ENCODE measurements at regions not wholly inside any gene's neighbourhood (a gene's known extent, or its start where the extent isn't known, plus 50 kb on each side); places are given as distances from the start of the nearest gene placed in this dataset.
"Not testable (repeated sequence)": the region's sequence is repeated elsewhere in the genome, so short reads cannot be mapped to it uniquely, and the experiment has no call there.

DNA sequence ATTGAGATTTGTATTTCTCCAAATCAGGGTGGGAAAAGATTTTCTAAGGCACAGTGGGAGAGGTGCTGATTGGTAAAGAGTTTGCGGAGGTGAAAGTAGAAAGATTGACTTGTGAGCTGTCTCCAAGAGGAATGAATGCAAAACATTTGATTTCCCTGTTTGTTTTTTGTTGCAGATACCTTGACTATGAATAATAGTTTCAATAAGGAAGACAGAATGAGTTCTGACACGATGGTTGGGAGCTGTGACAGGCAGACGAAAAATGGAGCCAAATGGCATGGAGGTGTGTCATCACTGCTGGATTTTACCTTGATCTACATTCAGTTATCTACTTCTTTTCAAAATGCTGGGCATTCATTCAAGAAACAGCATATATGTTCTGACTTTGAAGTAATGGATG, 145.1 kb downstream of the NFKBIZ start:
- H3K36me3 Mint-ChIP-seq (ENCODE audit: insufficient read depth) = no peaks in the 10 kb centered on the region
- ATAC-seq (replicated peaks) = no peak

DNA sequence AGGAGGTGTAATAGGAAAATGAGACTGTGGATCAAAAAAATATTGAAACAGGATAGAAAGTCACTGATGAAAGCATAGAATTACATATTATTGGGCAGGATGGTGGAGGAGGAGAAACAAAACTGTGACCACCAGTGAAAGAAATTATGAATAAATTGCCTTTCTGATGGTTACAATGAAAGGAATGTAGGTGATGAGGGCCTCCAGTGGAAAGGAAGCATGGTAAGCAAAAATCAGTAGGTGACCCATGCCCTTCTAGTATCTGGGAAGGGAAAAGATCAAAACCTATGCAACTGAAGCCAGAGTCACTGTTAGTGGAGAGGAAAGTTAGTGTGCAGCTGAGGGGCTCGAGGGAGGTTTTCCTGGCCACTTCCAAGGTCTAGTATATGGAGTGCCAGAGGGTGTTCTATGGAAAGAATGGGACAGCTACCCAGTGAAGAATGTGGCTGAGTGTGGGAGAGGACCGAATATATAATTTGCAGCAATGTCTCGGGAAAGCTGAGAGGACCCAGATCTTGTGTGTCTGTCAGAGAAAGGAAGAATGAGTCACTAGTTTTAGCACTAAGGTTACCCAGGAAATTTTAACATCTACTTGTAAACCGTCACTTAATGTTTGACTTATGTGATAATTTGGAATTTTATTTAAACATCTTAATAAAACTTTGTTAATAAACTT, 146.2 kb downstream of the NFKBIZ start:
- DNase-seq = no peak
- H3K4me3 Mint-ChIP-seq = no peak overlapping the region
- H3K4me1 Mint-ChIP-seq (ENCODE audit: low read depth in 2 of 2) = no peaks in the 10 kb centered on the region

More for the DNA sequence above, 145.1 kb downstream of the NFKBIZ start:
- Mint-ChIP-seq H3K27me3 (peaks cover 4 to 16% of the 10 kb centered on the region in 2 donors), H3K4me1 (ENCODE audit: low read depth in 2 of 2) (no peaks in the 10 kb centered on the region), H3K27ac (no peak overlapping the region), H3K4me3 (no peak overlapping the region), H3K9me3 (no peaks in the 10 kb centered on the region)
- DNase-seq = no peak

DNA sequence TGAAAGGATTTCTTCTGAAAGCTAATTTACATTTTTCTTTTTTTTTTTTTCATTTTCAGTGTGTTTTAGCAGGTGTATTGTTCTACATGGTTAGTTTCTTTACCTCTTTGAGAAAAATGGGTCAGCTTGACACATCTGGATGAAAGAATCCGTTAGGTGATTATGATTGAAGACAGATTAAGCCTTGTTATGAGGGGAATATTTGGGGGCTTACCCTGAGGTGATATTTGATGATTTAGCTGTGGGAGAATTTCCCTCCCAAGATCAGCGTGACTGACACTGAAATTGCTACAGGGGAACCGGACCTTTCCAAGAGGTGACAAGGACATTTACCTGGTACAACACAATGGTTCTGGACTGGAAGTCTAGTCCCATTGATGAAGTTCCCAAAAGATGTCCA, 147.5 kb downstream of the NFKBIZ start:
- H3K36me3 Mint-ChIP-seq (ENCODE audit: insufficient read depth) = no peaks in the 10 kb centered on the region
- no peaks in the 10 kb centered on the region for H3K4me1 Mint-ChIP-seq (ENCODE audit: low read depth in 2 of 2)
- no peak overlapping the region for H3K27ac Mint-ChIP-seq
- no peak overlapping the region for H3K4me3 Mint-ChIP-seq
- no peaks in the 10 kb centered on the region for H3K9me3 Mint-ChIP-seq
- H3K27me3 Mint-ChIP-seq = peaks cover 4 to 16% of the 10 kb centered on the region in 2 donors
- ATAC-seq (replicated peaks) = no peak
- no peak for DNase-seq

More for the DNA sequence above, 146.2 kb downstream of the NFKBIZ start:
- ATAC-seq (replicated peaks) = no peak
- no peak overlapping the region for H3K27ac Mint-ChIP-seq
- H3K27me3 Mint-ChIP-seq = peaks cover 4 to 16% of the 10 kb centered on the region in 2 donors
- H3K36me3 Mint-ChIP-seq (ENCODE audit: insufficient read depth) = no peaks in the 10 kb centered on the region
- H3K9me3 Mint-ChIP-seq = no peaks in the 10 kb centered on the region

DNA sequence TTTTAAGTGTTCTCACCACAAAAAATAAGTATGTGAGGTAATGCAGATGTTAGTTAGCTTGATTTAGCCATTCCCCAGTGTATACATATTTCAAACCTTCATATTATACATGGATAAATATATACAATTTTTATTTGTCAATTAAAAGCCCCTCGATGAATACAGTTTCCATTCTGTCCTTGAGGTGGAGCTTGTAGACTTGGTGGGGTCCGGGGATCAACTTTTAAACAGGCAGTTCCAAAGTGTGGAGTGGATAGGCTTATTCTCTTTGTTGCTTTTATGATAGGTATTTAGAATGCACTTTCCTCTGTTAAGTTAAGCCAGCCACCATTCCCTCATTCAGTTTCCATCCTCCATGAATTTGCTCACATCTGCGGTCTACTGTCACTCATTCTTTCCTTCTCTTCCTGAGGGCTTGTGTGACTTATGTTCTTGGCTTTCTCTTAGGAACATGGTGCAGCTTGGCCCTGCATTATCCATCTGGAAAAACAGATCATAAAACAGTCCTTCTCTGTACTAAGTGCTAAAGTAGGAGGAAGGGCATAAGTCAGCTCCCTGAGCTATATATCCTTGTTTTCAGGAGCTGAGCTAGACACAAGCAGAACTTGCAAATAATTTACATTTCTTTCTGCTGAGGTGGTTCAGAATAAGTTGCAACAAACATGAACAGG, 149.1 kb downstream of the NFKBIZ start:
- ATAC-seq (replicated peaks) (no peak), DNase-seq (no peak)
- peaks cover 4 to 16% of the 10 kb centered on the region in 2 donors for H3K27me3 Mint-ChIP-seq
- H3K4me1 Mint-ChIP-seq (ENCODE audit: low read depth in 2 of 2) = no peaks in the 10 kb centered on the region
- no peak overlapping the region for H3K27ac Mint-ChIP-seq
- no peaks in the 10 kb centered on the region for H3K9me3 Mint-ChIP-seq
- no peaks in the 10 kb centered on the region for H3K36me3 Mint-ChIP-seq (ENCODE audit: insufficient read depth)
- H3K4me3 Mint-ChIP-seq = no peak overlapping the region

DNA sequence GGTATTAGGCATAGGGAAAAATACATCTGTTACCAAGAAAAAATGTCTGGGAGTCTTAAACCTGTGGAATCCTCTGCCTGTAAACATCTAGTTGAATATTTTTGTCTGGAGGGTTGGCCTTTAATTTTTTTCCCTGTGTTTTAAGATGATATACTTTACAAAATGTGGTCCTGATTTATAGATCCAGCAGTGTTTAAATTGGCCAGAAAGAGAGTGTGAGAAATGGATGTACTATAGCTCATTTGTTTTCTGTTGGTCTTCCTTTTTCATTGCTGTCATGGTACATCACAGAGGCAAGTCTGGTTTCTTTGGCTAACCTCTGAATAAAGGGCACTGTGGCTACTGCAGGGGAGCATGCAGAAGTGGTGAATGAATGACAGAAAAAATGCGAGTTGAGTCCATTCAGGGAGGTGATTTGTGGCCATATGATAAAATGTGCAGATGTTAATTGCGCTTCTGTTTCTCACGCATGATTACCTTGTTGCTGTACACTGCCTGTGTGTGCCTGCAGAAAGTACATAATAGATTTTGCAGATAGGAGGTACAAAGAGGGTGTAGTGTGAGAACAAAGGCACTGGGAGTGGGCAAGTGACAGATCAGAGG, 150.0 kb downstream of the NFKBIZ start:
- DNase-seq (no peak), ATAC-seq (replicated peaks) (no peak)
- Mint-ChIP-seq H3K4me1 (ENCODE audit: low read depth in 2 of 2) (no peaks in the 10 kb centered on the region), H3K9me3 (no peaks in the 10 kb centered on the region), H3K4me3 (no peak overlapping the region), H3K36me3 (ENCODE audit: insufficient read depth) (no peaks in the 10 kb centered on the region), H3K27ac (no peak overlapping the region), H3K27me3 (peaks cover 4 to 16% of the 10 kb centered on the region in 2 donors)

DNA sequence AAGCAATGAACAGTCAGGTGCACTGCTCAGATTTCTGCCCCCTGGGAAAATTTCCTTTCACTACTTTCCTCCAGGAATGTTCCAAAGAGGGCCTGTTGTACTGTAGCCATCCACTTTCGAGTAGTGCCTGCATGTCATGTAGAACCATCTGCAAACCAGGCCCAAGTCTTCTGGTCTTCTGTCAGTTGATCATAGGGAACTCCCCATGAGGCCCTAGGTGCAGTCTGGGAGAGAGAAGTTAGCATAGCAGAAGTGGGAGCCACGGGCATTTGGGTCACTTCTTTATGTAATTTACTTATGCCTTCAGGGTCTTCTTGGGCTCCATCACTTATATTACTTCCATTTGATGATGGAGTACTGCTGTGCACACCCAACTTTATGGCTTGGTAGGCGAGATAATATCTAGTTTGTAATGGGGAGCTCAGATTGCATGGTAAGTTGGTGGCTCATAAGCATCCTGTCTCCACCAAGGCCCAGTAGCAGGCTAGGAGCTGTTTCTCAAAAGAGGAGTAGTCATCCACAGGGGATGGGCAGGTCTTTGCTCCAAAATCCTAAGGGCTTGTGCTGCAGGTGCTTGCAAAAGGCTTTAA, 151.4 kb downstream of the NFKBIZ start:
- no peak for DNase-seq
- H3K27ac Mint-ChIP-seq = no peak overlapping the region
- peaks cover 4 to 16% of the 10 kb centered on the region in 2 donors for H3K27me3 Mint-ChIP-seq
- H3K36me3 Mint-ChIP-seq (ENCODE audit: insufficient read depth) = no peaks in the 10 kb centered on the region
- H3K9me3 Mint-ChIP-seq = no peaks in the 10 kb centered on the region
- H3K4me3 Mint-ChIP-seq = no peak overlapping the region
- no peaks in the 10 kb centered on the region for H3K4me1 Mint-ChIP-seq (ENCODE audit: low read depth in 2 of 2)
- no peak for ATAC-seq (replicated peaks)

DNA sequence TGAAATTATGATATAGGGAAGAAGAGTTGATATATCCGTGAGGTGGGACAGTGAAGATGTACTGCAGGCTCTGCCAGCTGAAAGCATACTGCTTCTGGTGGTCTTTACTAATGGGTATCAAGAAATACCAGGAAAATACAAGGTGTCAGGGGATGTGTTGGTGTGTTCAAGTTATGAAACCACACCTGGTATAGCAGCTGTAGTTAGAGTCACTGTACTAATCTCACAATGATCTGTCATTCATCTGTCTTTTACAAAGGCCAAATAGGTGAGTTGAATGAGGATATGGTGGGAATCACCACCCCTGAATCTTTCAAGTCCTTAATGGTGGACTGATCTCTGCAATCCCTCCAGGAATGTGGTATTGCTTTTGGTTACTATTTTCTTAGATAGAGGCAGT, 152.7 kb downstream of the NFKBIZ start:
- Mint-ChIP-seq H3K9me3 (no peaks in the 10 kb centered on the region), H3K4me1 (ENCODE audit: low read depth in 2 of 2) (no peaks in the 10 kb centered on the region), H3K4me3 (no peak overlapping the region), H3K27me3 (peaks cover 3 to 5% of the 10 kb centered on the region in 2 donors), H3K36me3 (ENCODE audit: insufficient read depth) (no peaks in the 10 kb centered on the region), H3K27ac (no peak overlapping the region)
- no peak for DNase-seq
- no peak for ATAC-seq (replicated peaks)

DNA sequence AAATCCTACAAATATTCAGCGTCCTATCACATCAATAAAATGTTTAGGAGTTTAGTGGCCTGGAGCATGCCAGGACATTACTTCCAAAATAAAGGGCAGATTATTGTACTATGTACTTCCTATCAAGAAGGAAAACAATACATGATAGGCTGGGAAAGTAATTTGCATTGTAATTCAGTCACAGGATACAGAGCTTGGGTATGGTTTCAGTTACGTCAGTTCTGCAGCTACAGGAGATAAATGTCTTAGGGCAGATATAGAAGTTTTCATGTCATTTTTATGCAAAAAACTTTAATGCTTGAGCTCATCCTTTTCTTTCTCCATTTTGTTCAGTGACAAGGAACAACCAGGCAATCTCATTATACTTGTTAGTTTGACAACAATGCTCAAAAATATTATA, 155.2 kb downstream of the NFKBIZ start:
- ATAC-seq (replicated peaks) = no peak
- no peak for DNase-seq
- H3K9me3 Mint-ChIP-seq = no peaks in the 10 kb centered on the region
- H3K27ac Mint-ChIP-seq = no peak overlapping the region
- H3K36me3 Mint-ChIP-seq (ENCODE audit: insufficient read depth) = no peaks in the 10 kb centered on the region
- H3K27me3 Mint-ChIP-seq = no peaks in the 10 kb centered on the region
- H3K4me3 Mint-ChIP-seq = no peak overlapping the region
- H3K4me1 Mint-ChIP-seq (ENCODE audit: low read depth in 2 of 2) = no peaks in the 10 kb centered on the region

DNA sequence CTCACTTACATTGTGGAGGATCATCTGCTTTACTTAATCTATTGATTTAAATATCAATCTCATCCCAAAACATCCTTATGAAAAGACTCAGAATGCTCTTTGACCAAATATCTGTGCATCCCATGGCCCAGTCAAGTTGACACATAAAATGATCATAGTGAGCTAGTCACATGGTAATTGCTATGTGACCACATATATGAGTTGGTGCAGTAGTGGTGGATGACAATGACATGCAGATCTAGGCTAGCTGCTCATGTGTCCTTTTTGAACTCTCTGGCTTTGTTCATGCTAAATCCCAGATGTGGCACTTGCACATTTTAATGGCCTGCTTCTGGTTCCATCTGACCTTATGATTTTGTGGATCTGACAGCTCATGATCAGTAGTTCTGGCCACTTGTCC, 156.2 kb downstream of the NFKBIZ start:
- no peak overlapping the region for H3K27ac Mint-ChIP-seq
- DNase-seq (no peak), ATAC-seq (replicated peaks) (no peak)
- no peak overlapping the region for H3K4me3 Mint-ChIP-seq
- H3K4me1 Mint-ChIP-seq (ENCODE audit: low read depth in 2 of 2) = no peaks in the 10 kb centered on the region
- H3K9me3 Mint-ChIP-seq = no peaks in the 10 kb centered on the region
- H3K27me3 Mint-ChIP-seq = no peaks in the 10 kb centered on the region
- H3K36me3 Mint-ChIP-seq (ENCODE audit: insufficient read depth) = no peaks in the 10 kb centered on the region

DNA sequence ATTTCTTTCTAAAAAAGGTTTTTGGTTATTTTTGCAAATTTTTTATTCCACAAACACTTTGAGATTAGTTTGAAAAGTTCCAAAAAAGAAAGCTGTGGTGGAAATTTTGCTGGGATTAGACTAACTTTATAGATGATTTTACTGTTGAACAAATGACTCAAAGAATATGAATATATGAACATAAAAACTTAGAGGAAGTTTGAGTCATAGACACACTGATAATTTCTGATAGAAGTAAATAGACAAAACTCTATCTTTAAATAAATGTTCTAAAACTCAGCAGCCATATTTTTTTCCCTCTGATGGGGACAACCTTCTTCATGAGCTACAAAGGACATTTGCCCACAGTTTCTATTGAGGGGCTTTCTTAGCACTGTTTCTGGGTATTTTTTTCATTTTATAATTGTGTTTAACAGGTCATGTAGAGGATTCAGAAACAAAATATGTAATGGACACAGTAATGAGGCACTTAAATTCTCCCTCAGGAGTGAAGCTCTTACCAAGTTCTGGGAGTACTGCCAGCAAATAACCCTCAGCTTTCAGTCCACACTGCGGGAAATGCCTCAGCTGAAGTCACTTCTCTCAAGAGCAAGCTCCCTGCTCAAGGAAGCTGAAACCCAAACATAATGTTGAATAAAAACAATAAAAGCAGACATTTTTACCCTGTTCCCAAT, 157.6 kb downstream of the NFKBIZ start:
- ATAC-seq (replicated peaks) (no peak), DNase-seq (no peak)
- Mint-ChIP-seq H3K4me3 (no peak overlapping the region), H3K27me3 (no peaks in the 10 kb centered on the region), H3K9me3 (no peaks in the 10 kb centered on the region), H3K27ac (no peak overlapping the region), H3K36me3 (ENCODE audit: insufficient read depth) (no peaks in the 10 kb centered on the region), H3K4me1 (ENCODE audit: low read depth in 2 of 2) (no peaks in the 10 kb centered on the region)

DNA sequence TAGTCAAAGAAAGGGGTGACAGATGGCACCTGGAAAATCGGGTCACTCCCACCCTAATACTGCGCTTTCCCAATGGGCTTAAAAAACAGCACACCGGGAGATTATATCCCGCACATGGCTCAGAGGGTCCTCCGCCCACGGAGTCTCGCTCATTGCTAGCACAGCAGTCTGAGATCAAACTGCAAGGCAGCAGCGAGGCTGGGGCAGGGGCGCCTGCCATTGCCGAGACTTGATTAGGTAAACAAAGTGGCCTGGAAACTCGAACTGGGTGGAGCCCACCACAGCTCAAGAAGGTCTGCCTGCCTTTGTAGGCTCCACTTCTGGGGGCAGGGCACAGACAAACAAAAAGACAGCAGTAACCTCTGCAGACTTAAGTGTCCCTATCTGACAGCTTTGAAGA, 159.1 kb downstream of the NFKBIZ start:
- not testable (repeated sequence) for H3K27me3 Mint-ChIP-seq; ATAC-seq (replicated peaks); DNase-seq; H3K36me3 Mint-ChIP-seq (ENCODE audit: insufficient read depth); H3K27ac Mint-ChIP-seq; H3K4me3 Mint-ChIP-seq; H3K9me3 Mint-ChIP-seq; H3K4me1 Mint-ChIP-seq (ENCODE audit: low read depth in 2 of 2)

DNA sequence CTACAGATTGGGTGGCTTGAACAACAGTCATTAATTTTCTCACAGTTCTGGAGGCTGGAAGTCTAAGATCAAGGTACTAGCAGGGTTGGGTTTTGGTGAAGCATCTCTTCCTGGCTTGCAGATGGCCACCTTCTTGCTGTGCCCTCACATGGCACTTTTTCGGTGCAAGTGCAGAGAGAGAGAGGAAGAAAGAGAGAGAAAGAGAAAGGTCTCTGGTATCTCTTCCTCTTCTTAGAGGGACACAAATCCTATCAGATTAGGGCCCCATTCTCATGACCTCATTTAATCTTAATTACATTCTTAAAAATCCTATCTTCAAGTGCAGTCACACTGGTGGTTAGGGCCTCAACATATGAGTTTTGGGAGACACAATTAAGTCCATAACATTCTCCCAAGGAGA, 167.1 kb downstream of the NFKBIZ start:
- ATAC-seq (replicated peaks) = no peak
- H3K27ac Mint-ChIP-seq = no peak overlapping the region
- peaks cover 9 to 14% of the 10 kb centered on the region in 2 donors for H3K27me3 Mint-ChIP-seq

DNA sequence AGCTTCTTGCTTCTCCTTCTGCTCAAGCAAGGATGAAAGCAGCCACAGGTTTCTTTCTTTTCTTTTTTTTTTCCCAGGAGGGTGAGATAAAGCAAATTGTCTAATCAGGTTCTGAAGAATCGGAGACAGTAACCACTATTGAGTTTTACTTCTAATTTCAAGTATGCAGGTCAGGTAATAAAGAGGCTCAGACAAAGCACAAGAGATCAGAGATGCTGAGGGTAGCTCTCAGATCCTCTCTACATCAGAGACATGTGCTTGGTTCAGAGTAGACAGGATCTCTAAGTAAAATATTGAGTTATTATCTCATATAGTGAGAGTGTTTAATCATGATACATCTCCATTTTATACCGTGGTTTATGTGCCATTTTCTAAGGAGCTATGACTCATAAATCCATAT, 168.5 kb downstream of the NFKBIZ start:
- no peaks in the 10 kb centered on the region for H3K4me1 Mint-ChIP-seq (ENCODE audit: low read depth in 2 of 2)
- no peaks in the 10 kb centered on the region for H3K36me3 Mint-ChIP-seq (ENCODE audit: insufficient read depth)
- no peak overlapping the region for H3K4me3 Mint-ChIP-seq
- H3K9me3 Mint-ChIP-seq = no peaks in the 10 kb centered on the region
- peaks cover 9 to 14% of the 10 kb centered on the region in 2 donors for H3K27me3 Mint-ChIP-seq
- DNase-seq (no peak), ATAC-seq (replicated peaks) (no peak)
- no peak overlapping the region for H3K27ac Mint-ChIP-seq

More for the DNA sequence above, 167.1 kb downstream of the NFKBIZ start:
- DNase-seq = no peak
- no peaks in the 10 kb centered on the region for H3K4me1 Mint-ChIP-seq (ENCODE audit: low read depth in 2 of 2)
- no peaks in the 10 kb centered on the region for H3K9me3 Mint-ChIP-seq
- H3K36me3 Mint-ChIP-seq (ENCODE audit: insufficient read depth) = no peaks in the 10 kb centered on the region
- H3K4me3 Mint-ChIP-seq = no peak overlapping the region
